Fibroblast of skin of abdomen (primary cell): ENCODE measurements at regions not wholly inside any gene's neighbourhood (a gene's known extent, or its start where the extent isn't known, plus 50 kb on each side); places are given as distances from the start of the nearest gene placed in this dataset.
"Not testable (repeated sequence)": the region's sequence is repeated elsewhere in the genome, so short reads cannot be mapped to it uniquely, and the experiment has no call there.

Experiments
- DNase-seq: peaks from one replicate; pipeline ENCODE4 v3.0.0-alpha.2; 2013

DNA sequence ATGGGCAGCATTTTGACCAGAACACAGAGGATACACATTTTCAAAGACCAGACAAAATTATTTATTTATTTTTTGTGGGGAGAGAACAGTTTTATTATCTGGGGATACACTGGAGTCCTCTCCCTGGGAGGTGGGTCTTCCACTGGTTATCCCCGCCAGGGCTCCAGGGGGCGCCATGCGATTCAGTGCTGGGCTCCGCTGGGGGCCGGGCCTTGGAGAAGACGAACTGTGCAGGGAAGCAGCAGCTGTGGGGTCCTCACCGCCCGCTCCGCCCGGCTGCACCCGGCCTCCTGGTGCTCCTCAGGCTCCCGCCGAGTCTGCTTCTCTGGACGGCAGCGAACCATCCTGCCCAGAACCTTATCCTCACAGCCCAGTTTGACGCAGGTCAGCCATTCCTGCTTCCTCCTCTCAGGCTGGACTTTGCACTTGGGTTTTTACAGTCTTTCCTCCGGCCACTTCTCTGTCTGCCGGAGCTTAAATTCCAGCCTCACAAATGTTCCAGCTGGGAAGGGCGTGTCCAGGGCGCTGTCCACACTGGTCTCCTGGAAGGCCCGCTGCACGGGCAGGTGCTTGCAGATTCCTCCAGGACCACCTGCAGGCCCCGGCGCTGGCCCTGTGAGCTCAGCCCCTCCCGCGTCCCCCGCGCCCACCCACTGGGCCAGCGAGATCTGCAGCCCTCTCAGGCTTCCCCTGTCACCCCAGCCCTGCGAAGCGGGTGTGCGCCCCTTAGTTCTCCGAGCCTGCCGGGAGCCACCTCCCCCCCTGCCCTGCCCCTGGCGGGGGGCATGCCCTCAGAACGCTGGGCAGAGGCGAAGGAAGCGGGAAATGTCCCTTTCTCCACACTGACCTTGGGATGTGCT lies 1830.0 kb upstream of the DEFB115 start:
- DNase-seq, result no peak

- DNase-seq, result no peak
Observed at GRCh38 chr20:29430531-29430930, 1826.9 kb upstream of the DEFB115 start.

DNA sequence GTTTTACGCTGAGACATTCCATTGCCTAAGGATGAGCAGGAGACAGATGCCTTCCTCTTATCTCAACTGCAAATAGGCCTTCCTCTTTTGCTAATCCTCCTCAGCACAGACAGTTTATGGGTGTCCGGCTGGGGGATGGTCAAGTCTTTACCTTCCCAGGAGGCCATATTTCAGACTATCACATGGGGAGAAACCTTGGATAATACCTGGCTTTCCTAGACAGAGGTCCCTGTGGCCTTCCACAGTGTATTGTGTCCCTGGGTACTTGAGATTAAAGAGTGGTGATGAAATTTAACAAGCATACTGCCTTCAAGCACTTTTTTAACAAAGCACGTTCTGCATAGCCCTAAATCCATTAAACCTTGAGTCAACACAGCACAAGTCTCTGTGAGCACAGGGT lies 1816.7 kb upstream of the DEFB115 start:
- DNase-seq, result not testable (repeated sequence)

DNA sequence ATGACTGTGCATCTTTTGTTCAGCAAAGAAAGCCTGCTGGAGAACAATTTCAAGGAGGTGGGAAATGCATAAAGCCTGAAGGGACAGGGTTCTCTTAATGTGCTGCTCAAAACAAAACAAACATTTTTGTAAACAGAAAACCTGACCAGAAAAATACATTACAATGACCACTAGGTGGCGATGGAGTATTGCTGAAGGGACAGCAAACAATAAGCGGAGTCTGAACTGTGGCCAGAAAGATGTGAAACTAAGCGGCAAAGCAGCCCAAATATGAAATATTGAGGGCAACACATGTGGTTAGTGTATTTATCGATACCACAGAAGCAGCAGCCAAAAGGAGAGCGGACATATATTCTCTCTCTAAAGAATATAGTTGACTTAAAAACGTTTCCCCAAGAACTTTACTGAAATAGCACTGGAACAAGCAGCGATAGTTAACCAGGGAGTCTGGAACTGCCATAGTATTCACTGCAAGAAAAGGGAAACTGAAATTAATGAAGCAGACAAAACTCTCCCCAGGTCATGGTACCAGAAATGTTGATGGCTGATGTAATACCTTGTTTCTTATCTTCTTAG lies 1814.2 kb upstream of the DEFB115 start:
- DNase-seq, result peak; percentile 13

DNA sequence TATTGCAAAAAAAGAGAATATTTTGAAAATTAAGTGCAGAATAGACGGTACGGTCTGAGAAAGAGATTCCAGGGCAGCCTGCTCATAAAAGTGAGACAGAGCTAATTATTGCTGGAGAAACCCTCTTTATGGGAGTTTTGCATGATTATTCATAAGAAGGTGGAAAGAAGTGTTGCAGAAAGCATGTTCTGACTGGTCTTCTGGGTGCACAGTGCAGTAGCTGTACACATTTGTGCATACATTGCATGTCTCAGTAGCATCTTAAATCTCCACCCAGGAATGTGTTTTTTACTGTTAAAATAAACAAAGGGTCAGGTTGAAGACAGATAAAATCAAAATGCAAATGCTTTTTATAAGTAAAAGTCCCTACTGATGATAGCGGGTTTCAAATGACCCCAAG lies 1813.6 kb upstream of the DEFB115 start:
- DNase-seq, result no peak

DNA sequence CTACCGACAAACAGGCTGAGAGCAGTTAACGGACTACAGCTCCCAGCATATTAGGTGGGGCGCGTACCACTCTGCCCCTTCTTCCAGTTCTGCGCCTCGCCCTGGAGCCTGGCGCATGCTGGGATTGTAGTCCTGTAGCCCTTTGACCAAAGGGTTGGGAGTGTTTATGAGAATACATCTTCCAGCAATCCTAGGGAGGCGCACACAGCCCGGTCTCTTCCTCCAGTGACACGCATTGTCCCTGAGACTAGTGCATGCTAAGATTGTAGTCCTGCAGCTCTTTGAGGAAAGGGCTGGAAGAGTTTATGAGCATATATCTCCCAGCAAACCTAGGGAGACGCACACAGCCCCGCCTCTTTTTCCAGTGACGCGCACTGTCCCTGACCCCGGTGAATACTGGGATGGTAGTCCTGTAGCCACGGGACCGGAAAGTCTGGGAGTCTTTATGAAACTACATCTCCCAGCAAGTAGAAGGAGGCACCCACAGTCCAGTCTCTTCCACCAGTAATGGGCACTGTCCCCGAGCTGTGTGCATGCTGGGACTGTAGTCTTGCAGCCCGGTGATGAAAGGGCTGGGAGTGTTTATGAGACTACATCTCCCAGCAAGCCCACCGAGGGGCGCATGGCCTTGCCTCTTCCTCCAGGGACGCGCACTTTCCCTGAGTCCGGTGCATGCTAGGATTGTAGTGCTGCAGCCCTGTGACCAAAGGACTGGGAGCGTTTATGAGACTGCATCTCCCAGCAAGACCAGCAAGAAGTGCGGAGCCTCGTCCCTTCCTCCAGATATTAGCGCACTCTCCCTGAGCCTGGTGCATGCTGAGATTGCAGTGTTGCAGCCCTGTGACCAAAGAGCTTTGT lies 1812.2 kb upstream of the DEFB115 start:
- DNase-seq, result peak; percentile 76

DNA sequence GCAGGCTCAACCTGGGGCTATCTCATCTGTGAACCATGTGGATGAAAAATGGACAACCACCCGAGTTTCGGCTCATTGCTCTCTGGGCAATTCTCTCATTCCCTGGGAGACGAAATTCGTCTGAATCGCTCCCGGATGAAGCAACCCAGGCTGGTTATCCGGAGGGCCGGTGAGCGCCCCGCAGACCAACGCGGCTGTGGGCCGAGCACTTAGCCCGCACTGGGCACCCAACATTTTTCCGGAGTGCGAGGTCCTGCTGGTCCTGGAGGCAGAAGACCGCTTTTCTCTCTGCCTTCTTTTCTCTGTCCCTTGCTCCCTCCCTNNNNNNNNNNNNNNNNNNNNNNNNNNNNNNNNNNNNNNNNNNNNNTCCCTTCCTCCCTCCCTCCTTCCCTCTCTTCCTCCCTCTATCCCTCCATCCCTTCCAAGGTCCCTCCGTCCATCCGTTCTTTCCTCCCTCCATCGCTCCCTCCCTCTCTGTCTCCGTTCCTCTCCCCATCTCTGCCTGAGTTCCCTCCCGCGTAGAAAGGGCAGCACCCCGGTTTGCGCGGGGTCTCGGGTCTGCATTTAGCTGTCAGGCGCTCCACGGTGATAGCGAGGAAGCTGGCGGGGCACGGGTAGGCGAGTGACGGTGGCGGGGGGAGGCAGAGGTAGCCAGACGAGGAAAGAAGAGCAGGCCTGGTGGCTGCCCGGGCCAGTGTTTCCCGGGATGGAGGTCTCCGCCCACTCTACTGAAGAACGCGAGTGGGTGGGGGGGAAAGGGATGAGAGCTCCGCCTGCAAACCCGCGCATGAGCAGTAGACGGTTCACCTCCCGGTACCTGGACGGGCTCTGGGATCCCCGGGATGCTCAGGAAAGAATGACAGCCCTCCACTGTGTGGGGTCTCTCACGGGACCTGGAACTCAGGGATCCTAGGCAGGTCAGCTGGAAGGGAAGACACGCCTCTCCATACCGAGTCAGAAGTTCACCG lies 1809.7 kb upstream of the DEFB115 start:
- not testable (repeated sequence) for DNase-seq

DNA sequence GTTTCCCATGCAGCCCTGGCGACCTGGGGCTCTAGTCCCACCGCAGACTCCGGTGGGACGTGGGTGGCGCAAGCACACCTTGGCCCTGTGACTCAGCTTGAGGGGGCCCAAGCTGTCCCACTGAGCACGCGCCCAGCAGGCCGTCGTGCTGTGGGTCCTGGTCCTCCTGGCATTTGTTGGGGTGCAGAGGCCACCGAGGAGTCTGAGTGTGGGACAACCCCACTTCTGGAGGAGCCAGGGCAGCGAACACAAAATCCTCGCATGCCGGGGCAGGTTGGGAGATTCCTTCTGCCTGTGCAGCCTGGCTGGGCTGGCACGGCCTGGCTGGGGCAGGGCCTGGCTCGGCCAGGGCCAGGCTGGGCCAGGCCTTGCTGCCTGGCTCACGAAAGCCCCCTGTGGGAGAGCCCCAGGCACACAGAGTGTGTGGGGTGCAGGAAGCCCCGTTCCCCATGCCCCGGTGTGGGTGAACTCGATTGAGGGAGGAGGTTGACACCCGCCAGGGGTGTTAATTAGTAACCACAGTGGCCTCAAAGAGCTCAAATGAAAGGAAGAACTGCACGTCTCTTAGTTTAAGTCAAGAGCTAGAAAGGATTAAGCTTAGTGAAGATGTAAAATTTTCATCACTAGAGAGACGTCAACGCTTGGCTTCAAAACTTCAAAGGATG lies 1808.5 kb upstream of the DEFB115 start:
- no peak for DNase-seq

DNA sequence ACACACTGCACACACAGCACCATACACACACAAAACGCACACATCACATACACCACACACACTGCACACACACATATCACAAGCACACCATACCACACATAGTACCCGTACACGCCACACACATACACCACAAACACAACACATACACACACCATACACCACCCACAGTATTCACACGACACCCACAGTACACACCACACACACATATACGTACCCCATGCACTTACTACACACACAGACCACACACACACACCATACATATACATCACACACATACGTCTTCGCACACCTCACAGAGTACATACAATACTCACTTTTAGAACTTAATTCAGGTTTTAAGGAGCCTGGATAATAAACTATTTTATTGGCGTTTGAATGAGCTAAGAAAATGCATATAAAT lies 1805.3 kb upstream of the DEFB115 start:
- no peak for DNase-seq

DNA sequence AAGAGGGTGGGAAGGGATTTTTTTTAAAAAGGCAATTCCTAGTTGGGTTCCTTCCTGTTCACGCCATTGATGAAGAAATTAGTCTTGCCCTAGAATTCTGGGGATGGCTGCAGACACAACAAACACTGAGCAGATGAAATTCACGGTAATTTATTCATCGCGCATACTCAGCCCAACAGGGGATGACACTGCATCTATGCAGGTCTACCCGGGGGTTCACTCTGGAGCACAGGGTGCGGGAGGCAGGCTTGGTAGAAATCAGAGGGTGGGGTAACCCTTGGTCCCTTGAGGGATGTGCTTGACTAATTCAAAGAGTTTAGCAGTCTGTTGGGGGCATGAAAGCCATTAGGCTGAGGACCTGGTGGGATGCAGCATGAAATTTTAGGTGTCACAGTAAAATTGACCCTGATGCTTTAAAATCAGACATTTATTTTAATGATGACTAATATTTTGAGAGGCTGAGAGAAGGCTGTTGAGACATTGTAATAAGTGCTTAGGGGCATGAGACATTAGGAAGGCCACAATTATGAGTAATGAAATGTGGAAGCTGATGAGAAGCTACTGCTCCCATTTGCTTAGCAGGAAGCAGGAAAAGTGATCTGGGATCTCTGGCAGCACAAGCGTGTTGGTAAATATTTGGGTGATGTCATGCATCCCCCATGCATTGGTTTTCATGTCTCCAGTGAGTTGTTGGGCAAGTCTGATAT lies 1800.3 kb upstream of the DEFB115 start:
- not testable (repeated sequence) for DNase-seq

GRCh38 chr20:29472606-29473005 lies 1784.9 kb upstream of the DEFB115 start:
- DNase-seq, result no peak

DNA sequence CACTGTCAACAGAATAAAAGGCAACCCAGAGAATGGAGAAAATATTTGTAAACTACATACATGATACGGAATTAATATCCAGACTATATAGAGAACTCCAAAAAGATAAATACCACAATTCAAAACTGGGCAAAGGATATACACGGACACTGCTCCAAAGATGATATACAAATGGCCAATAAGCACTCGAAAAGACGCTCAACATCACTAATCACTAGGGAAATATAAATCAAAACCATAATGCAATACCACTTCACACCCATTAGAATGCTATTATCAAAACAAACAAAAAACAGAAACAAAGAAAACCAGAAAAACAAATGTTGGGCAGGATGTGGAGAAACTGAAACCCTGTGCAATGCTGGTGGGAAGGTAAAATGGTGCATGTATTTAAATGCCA lies 1764.6 kb upstream of the DEFB115 start:
- DNase-seq, result not testable (repeated sequence)

GRCh38 chr20:29496767-29497166 lies 1760.7 kb upstream of the DEFB115 start:
- DNase-seq, result not testable (repeated sequence)

DNA sequence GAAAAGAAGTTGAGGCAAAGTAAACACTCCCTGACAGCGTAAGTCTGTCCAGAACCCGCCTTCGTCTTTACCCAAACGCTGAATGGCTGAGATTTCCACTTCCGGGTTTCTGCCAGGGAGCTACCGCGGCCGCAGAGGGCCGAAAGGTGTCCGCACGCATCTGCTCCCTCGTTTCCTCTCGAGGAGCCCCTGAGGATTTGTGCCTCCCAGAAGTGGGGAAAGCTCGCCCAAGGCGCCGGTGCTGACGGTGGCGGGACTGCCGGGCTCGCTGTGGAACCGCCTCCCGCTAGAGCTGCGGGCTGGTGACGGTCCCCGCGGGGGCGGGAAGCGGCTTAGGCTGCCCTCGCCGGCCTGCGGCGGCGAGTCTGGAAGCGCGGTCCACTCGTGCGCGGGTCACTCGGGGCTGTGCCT lies 1760.2 kb upstream of the DEFB115 start:
- DNase-seq, result peak; percentile 20

DNA sequence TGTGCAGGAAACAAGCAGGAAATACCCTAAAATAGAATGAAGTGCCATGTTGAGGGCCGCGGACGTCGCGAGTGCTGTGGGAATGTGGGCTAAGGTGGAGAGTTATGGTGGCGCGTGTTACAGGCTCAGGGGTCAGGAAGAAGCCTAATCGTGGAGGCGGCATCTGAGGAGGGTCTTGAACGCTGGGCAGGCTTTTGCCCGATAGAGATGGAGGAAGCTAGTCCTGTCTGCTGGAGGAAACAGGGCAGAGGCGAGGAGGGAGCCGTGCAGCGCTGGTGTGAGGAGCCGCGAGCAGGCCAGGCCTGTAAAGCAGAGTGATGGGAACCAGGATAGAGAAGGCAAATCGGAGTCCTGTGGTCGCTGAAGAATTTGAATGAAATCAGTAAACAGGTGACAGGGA lies 1759.8 kb upstream of the DEFB115 start:
- DNase-seq, result not testable (repeated sequence)

GRCh38 chr20:29500738-29501137 lies 1756.7 kb upstream of the DEFB115 start:
- DNase-seq, result not testable (repeated sequence)

GRCh38 chr20:29514634-29515033 lies 1742.8 kb upstream of the DEFB115 start:
- DNase-seq, result not testable (repeated sequence)

DNA sequence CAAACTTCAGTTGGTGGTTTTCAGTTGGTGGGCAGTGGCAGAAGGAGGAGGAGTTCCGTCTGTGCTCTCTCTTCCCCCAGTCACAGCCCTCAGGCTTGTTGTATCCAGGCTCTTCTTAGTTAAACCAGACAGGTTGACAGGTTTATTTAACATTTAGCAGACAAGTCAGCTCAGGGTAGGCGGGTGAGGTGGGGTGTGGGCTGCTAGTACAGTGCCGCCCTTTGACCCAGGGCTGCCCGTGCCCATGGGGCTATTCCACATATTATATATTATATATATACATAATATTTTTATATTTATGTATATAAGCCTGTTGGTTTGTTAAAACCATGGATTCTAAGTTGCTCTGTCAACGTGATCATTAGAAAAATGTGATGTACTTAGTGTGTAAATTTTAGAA lies 1740.6 kb upstream of the DEFB115 start:
- not testable (repeated sequence) for DNase-seq

DNA sequence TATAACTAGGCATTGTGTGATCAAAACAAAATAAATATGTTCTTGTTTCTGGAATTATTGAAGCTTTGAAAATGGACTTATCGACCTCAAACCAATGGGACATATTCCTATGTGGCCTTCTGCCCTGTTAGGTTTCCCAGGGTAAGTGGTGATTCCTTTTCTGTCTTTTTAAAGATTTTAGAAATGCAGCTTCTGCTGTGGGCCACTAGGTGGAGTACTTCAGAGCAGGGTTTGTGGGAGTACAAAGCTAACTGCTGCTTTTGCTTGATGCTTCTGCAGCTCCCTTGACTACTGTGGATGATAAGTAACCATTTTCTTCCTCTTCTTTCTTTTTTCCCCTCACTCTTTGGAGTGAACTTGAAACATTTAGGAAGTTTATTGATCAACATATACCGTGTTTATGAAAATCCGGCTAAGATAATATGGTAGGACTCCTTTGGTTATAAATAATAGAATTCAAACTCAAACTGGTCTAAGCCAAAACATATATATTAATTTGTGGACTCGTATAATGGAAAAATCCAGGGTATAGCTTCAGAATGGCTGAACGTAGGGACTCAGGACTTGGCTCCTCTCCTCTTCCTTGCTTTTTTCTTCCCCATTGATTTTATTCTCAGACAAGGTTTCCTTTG lies 1737.7 kb upstream of the DEFB115 start:
- not testable (repeated sequence) for DNase-seq

DNA sequence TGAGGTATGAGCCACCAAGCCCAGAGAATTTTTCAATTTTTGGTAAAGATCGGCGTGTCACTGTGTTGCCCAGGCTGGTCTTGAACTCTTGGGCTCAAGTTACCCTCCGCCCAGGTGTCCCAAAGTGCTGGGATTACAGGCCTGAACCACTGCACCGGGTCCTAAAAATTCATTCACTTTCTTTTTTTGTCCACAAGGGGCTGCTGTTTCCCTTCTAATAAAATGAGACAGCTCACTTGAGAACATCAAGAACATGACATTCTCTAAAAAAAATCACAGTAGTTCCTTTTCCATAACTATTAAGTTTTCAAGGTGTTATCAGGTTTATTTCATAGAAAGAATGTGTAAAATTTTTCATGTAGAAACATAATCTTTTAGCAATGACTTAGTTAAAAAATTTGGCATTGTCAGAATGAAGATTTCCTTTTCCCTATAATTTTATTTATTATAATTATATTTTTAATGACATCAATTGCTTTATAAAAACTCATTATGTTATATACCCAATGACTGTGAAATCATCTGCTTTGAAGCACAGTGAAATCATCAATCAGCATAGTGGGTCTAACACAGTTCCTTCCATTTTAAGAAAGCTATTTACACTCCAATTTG lies 1723.8 kb upstream of the DEFB115 start:
- DNase-seq, result not testable (repeated sequence)
